ENCODE measurements at regions not wholly inside any gene's neighbourhood (a gene's known extent, or its start where the extent isn't known, plus 50 kb on each side); places are given as distances from the start of the nearest gene placed in this dataset.

DNA sequence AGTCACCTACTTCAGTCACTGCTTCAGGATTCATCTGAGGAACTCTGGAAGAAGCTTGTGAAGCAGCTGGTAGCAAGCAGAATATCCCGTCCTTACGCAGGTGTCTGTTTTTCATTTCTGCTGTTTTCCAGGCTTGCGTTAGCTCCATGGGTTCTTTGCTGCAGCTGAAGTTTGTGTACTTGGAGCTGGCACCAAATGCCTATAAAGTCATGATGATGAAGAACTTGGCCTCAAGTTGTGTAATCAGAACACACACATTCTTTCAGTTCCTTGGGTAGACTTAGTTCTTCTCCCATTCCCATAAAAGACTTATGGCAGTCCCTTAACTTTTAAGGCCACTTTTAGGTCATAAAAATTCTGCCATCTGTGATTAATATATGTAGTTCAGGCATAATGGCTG is 116.7 kb downstream of the LRRC70 start:
- no TSS peak for BruUV-seq (replicated peaks)
- H3K27ac ChIP-seq (ENCODE audit: control insufficient read depth, insufficient read depth): no peak overlapping the region
- no peaks in the 10 kb centered on the region for H4K20me1 ChIP-seq (ENCODE audit: control insufficient read depth, insufficient read depth)
- no peaks in the 10 kb centered on the region for H3K36me3 ChIP-seq (ENCODE audit: control insufficient read depth in 2 of 2, insufficient read depth in 2 of 2, low read length in 1 of 2)
- H3K9ac ChIP-seq (ENCODE audit: control insufficient read depth, insufficient read depth, low read length): no peak overlapping the region
- H3K27me3 ChIP-seq (replicated peaks in 1 of 2; ENCODE audit: control insufficient read depth in 2 of 2, insufficient read depth in 2 of 2, low read length in 1 of 2): no peaks in the 10 kb centered on the region
- ATAC-seq (no peak), FAIRE-seq (no peak), DNase-seq (ENCODE audit: low read depth, low spot score) (no peak)
- CTCF ChIA-PET: interaction anchor here (0.7 to 3.4 kb wide), 4 partner anchors 12 to 1535 kb away, joined by 3 to 10 read pairs (median 4); no protein-coding TSS in a partner anchor
- TF ChIP-seq ZNF24 (IDR thresholded peaks at IDR 0.05): no peak
- TF ChIP-seq ZNF207 (IDR thresholded peaks at IDR 0.05; ENCODE audit: borderline replicate concordance): no peak
- in situ Hi-C loops (cut with MboI): no loop called here
- RAD21 ChIA-PET (ENCODE audit: unreplicated experiment): interaction anchor here (1.6 kb wide), 1 partner anchor 12 kb away, joined by 4 read pairs; no protein-coding TSS in a partner anchor
- no peak overlapping the region for H2AFZ ChIP-seq (ENCODE audit: control insufficient read depth, low read depth, low read length)
- H3K4me2 ChIP-seq (ENCODE audit: control insufficient read depth, insufficient read depth): no peak overlapping the region
- SMC1A ChIA-PET (ENCODE audit: uncharacterized antibody, unreplicated experiment): interaction anchor here (3.0 to 3.5 kb wide), 2 partner anchors 9 to 24 kb away, joined by 17 to 19 read pairs; no protein-coding TSS in a partner anchor
- no peaks in the 10 kb centered on the region for H3K79me2 ChIP-seq (ENCODE audit: control insufficient read depth, insufficient read depth, low read length)
- WGBS (ENCODE audit: insufficient coverage, insufficient replicate concordance, low lambda C conversion rate, missing lambda C conversion rate): 96% methylated on average over 3 of the region's 3 CpGs
- H3K9me3 ChIP-seq (replicated peaks; ENCODE audit: control insufficient read depth, insufficient read depth, low read length): no peaks in the 10 kb centered on the region
- POLR2A ChIA-PET: no interaction called here
- no peaks in the 10 kb centered on the region for H3K4me1 ChIP-seq (ENCODE audit: control insufficient read depth, insufficient read depth, low read length)
- H3K4me3 ChIP-seq: no peak overlapping the region
- intact Hi-C loops (cut with micrococcal nuclease; ENCODE audit: unreplicated experiment): no loop called here

DNA sequence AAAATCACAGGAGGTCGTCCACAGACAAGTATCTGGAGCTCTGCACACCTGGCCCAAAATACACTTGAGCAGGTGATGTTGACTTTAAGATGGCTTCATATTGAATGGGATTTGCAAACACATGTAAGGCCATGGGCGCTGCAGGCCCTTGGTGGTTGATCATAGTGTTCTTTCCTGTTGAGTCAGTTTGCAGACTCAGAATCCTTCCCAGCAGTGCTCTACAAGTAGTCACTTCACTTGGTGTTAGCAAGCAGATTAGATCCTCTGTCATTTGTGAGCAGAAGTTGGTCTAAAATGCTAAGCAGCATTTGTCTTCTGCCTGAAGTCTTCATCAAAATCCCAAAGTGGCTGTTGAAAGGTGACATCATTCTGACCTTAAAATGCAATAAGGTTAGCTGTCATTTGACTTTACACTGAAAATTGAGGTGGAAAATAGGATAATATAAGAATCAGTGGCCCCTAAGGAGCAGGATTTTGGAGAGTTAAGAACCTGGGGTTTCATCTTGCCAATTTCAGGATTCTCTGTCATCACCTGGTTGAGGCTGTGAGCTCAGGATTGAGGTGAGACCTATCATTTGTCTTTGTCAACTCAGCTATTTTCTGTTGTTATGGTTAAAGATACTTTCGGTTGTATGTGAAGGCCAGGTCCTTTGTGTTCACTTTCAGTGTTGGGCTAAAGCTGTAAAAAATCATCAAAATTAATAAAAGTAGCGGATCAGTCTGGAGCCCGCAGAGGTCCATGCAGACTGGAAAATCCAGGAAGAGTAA is 114.5 kb downstream of the LRRC70 start:
- 0 out of 2 replicates have a peak, but pooled peaks have one; percentile 11 for TF ChIP-seq ATF7 (IDR thresholded peaks at IDR 0.05; ENCODE audit: low read depth)
- TF ChIP-seq, protein P1, sequence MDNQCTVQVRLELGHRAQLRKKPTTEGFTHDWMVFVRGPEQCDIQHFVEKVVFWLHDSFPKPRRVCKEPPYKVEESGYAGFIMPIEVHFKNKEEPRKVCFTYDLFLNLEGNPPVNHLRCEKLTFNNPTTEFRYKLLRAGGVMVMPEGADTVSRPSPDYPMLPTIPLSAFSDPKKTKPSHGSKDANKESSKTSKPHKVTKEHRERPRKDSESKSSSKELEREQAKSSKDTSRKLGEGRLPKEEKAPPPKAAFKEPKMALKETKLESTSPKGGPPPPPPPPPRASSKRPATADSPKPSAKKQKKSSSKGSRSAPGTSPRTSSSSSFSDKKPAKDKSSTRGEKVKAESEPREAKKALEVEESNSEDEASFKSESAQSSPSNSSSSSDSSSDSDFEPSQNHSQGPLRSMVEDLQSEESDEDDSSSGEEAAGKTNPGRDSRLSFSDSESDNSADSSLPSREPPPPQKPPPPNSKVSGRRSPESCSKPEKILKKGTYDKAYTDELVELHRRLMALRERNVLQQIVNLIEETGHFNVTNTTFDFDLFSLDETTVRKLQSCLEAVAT (IDR thresholded peaks at IDR 0.05): no peak
- FAIRE-seq (no peak), ATAC-seq (peak; percentile 43; the same call in 2 of the 3 replicates), DNase-seq (ENCODE audit: low read depth, low spot score) (no peak)
- no peak overlapping the region for H3K4me3 ChIP-seq
- ChIA-PET CTCF (interaction anchor here (0.6 to 3.4 kb wide), 4 partner anchors 10 to 96 kb away, joined by 3 to 10 read pairs (median 4); no protein-coding TSS in a partner anchor), RAD21 (ENCODE audit: unreplicated experiment) (interaction anchor here (1.1 to 1.6 kb wide), 5 partner anchors 23 to 86 kb away, joined by 3 to 4 read pairs (median 4); no protein-coding TSS in a partner anchor), POLR2A (interaction anchor here (1.6 kb wide), 1 partner anchor 26 kb away, joined by 8 read pairs; no protein-coding TSS in a partner anchor), SMC1A (ENCODE audit: uncharacterized antibody, unreplicated experiment) (interaction anchor here (0.9 to 3.5 kb wide), 6 partner anchors 9 to 155 kb away, joined by 3 to 19 read pairs (median 8); no protein-coding TSS in a partner anchor)
- in situ Hi-C loops (cut with MboI): no loop called here
- no peak overlapping the region for H2AFZ ChIP-seq (ENCODE audit: control insufficient read depth, low read depth, low read length)
- intact Hi-C loops (cut with micrococcal nuclease; ENCODE audit: unreplicated experiment): no loop called here
- H4K20me1 ChIP-seq (ENCODE audit: control insufficient read depth, insufficient read depth): no peaks in the 10 kb centered on the region
- no peaks in the 10 kb centered on the region for H3K36me3 ChIP-seq (ENCODE audit: control insufficient read depth in 2 of 2, insufficient read depth in 2 of 2, low read length in 1 of 2)
- H3K9me3 ChIP-seq (replicated peaks; ENCODE audit: control insufficient read depth, insufficient read depth, low read length): no peaks in the 10 kb centered on the region
- no peak overlapping the region for H3K9ac ChIP-seq (ENCODE audit: control insufficient read depth, insufficient read depth, low read length)
- H3K27ac ChIP-seq (ENCODE audit: control insufficient read depth, insufficient read depth): no peak overlapping the region
- H3K4me1 ChIP-seq (ENCODE audit: control insufficient read depth, insufficient read depth, low read length): peaks cover 4% of the 10 kb centered on the region; the same call in 1 of the 2 replicates
- no peaks in the 10 kb centered on the region for H3K79me2 ChIP-seq (ENCODE audit: control insufficient read depth, insufficient read depth, low read length)
- BruUV-seq (replicated peaks): no TSS peak
- no peaks in the 10 kb centered on the region for H3K27me3 ChIP-seq (replicated peaks in 1 of 2; ENCODE audit: control insufficient read depth in 2 of 2, insufficient read depth in 2 of 2, low read length in 1 of 2)
- WGBS (ENCODE audit: insufficient coverage, insufficient replicate concordance, low lambda C conversion rate, missing lambda C conversion rate): 36% methylated on average over 5 of the region's 5 CpGs
- H3K4me2 ChIP-seq (ENCODE audit: control insufficient read depth, insufficient read depth): no peak overlapping the region

Measured in GM12878 (cell line).